GM12878 (cell line): ENCODE measurements at regions not wholly inside any gene's neighbourhood (a gene's known extent, or its start where the extent isn't known, plus 50 kb on each side); places are given as distances from the start of the nearest gene placed in this dataset.

Experiments used
- ATAC-seq: fragments of 200-7000 bp; cut with Tn5 transposase; 3 replicates; pipeline ENCODE4 v1.9.1; 2020; ENCODE audit warnings: mild to moderate bottlenecking, moderate library complexity
- BruUV-seq: library from RNA; stranded (reverse); fragments of 400-500 nt; replicated peaks from 2 replicates; lab custom pipeline; 2021; lab: Mats Ljungman, UMichigan
- CTCF ChIA-PET: fragments of 300-600 bp; sonication (Branson Sonifier 250); formaldehyde crosslinking; extraction: SDS; loops from one replicate; lab custom pipeline; 2021; ENCODE audit warnings: inconsistent platforms; lab: Yijun Ruan, JAX
- POLR2A ChIA-PET: fragments of 350-600 bp; formaldehyde crosslinking; extraction: SDS; loops from one replicate; lab custom pipeline; 2021; ENCODE audit warnings: inconsistent platforms; lab: Charles Lee
- RAD21 ChIA-PET: fragments of 300-600 bp; sonication (Branson Sonifier 250); formaldehyde crosslinking; loops from one replicate; lab custom pipeline; 2023; ENCODE audit warnings: antibody characterized with exemption; ENCODE audit not compliant: unreplicated experiment; lab: Charles Lee
- SMC1A ChIA-PET: fragments of 300-600 bp; sonication (Branson Sonifier 250); formaldehyde crosslinking; loops from one replicate; lab custom pipeline; 2023; ENCODE audit not compliant: unreplicated experiment, uncharacterized antibody; lab: Charles Lee
- DNase-seq: peaks from one replicate; pipeline ENCODE4 v3.0.0-alpha.2; 2011; ENCODE audit warnings: low read depth, low spot score
- FAIRE-seq: peaks from 3 replicates; lab custom pipeline; 2011; peaks lifted over from hg19 to GRCh38; lab: Jason Lieb, UNC
- H2AFZ ChIP-seq: 2 replicates; pipeline ENCODE4 v1.6.0; 2011; ENCODE audit warnings: low read depth, low read length, control low read depth; ENCODE audit not compliant: control insufficient read depth
- H3K27ac ChIP-seq: 2 replicates; pipeline ENCODE4 v1.5.1; 2011; ENCODE audit warnings: control low read depth; ENCODE audit not compliant: control insufficient read depth, insufficient read depth
- H3K27me3 ChIP-seq, 2 experiments: replicated peaks in 1 of 2; 2 replicates each; pipeline versions ENCODE4 v1.6.0 to v1.6.1; 2011; ENCODE audit warnings: low read length in 1 of 2; ENCODE audit not compliant: control insufficient read depth in 2 of 2, insufficient read depth in 2 of 2
- H3K36me3 ChIP-seq, 2 experiments: 2 replicates each; pipeline ENCODE4 v1.5.1; 2011; ENCODE audit warnings: low read length in 1 of 2; ENCODE audit not compliant: control insufficient read depth in 2 of 2, insufficient read depth in 2 of 2
- H3K4me1 ChIP-seq: 2 replicates; pipeline ENCODE4 v1.6.1; 2011; ENCODE audit warnings: mild to moderate bottlenecking, low read length, moderate library complexity, mixed read lengths; ENCODE audit not compliant: control insufficient read depth, insufficient read depth
- H3K4me2 ChIP-seq: 2 replicates; pipeline ENCODE4 v1.6.0; 2011; ENCODE audit warnings: control low read depth; ENCODE audit not compliant: control insufficient read depth, insufficient read depth
- H3K4me3 ChIP-seq: fragments of 200-600 bp; sonication (generic); 2 replicates; pipeline ENCODE4 v1.5.1; 2016
- H3K79me2 ChIP-seq: 2 replicates; pipeline ENCODE4 v1.6.0; 2011; ENCODE audit warnings: low read length; ENCODE audit not compliant: control insufficient read depth, insufficient read depth
- H3K9ac ChIP-seq: 2 replicates; pipeline ENCODE4 v1.8.0; 2011; ENCODE audit warnings: low read length, control low read depth, mixed read lengths; ENCODE audit not compliant: control insufficient read depth, insufficient read depth
- H3K9me3 ChIP-seq: replicated peaks from 3 replicates; pipeline ENCODE4 v1.5.1; 2011; ENCODE audit warnings: mild to moderate bottlenecking, low read length; ENCODE audit not compliant: control insufficient read depth, insufficient read depth
- H4K20me1 ChIP-seq: 2 replicates; pipeline ENCODE4 v1.6.0; 2011; ENCODE audit not compliant: control insufficient read depth, insufficient read depth
- CHD1 ChIP-seq: IDR thresholded peaks from 2 replicates; pipeline ENCODE4 v1.6.1; 2012; ENCODE audit warnings: low read depth, low read length, improper control_type of control experiment
- CHD4 ChIP-seq: fragments of 200-600 bp; sonication (generic); IDR thresholded peaks from 2 replicates; pipeline ENCODE4 v1.6.1; 2016; ENCODE audit warnings: mild to moderate bottlenecking
- E4F1 ChIP-seq: fragments of 450-650 bp; IDR thresholded peaks from 2 replicates; pipeline ENCODE4 v1.6.1; 2018; ENCODE audit warnings: borderline replicate concordance, mild to moderate bottlenecking; ENCODE audit not compliant: partially characterized antibody
- JUNB ChIP-seq: IDR thresholded peaks from 2 replicates; pipeline ENCODE4 v1.6.1; 2016; ENCODE audit warnings: antibody characterized with exemption, mild to moderate bottlenecking
- KAT2A ChIP-seq: conservative IDR thresholded peaks from 2 replicates; pipeline ENCODE4 v1.6.1; 2011; ENCODE audit warnings: low read depth, low read length; ENCODE audit not compliant: control insufficient read depth
- MLLT1 ChIP-seq: fragments of 450-650 bp; IDR thresholded peaks from 2 replicates; pipeline ENCODE4 v1.6.1; 2016; ENCODE audit warnings: mild to moderate bottlenecking
- MYB ChIP-seq: fragments of 150-350 bp; IDR thresholded peaks from 2 replicates; pipeline ENCODE4 v1.6.1; 2014; ENCODE audit warnings: mild to moderate bottlenecking, low read depth, low read length, borderline replicate concordance
- NBN ChIP-seq: fragments of 450-650 bp; IDR thresholded peaks from 2 replicates; pipeline ENCODE4 v1.6.1; 2016
- POLR2AphosphoS5 ChIP-seq: IDR thresholded peaks from 2 replicates; pipeline ENCODE4 v1.6.1; 2011; ENCODE audit warnings: mild to moderate bottlenecking, low read length, inconsistent platforms
- SMC3 ChIP-seq: IDR thresholded peaks from 2 replicates; pipeline ENCODE4 v1.6.1; 2011; ENCODE audit warnings: low read length, improper control_type of control experiment, borderline replicate concordance
- SRF ChIP-seq, 2 experiments: IDR thresholded peaks; 2 replicates each; pipeline ENCODE4 v1.6.1; 2011; ENCODE audit warnings: low read depth in 2 of 2, low read length in 2 of 2, mild to moderate bottlenecking in 1 of 2, moderate library complexity in 1 of 2
- TAF1 ChIP-seq: IDR thresholded peaks from 2 replicates; pipeline ENCODE4 v1.6.1; 2011; ENCODE audit warnings: mild to moderate bottlenecking, low read depth, low read length, borderline replicate concordance
- YBX1 ChIP-seq: fragments of 450-650 bp; IDR thresholded peaks from 2 replicates; pipeline ENCODE4 v1.6.1; 2016; ENCODE audit warnings: antibody characterized with exemption
- ZNF274 ChIP-seq: IDR thresholded peaks from one replicate; pipeline ENCODE4 v1.8.0; 2011; ENCODE audit not compliant: insufficient read length, insufficient read depth
- ZZZ3 ChIP-seq: IDR thresholded peaks from 2 replicates; pipeline ENCODE4 v1.6.1; 2011; ENCODE audit warnings: low read depth; ENCODE audit not compliant: control insufficient read depth, insufficient read length
- WGBS: methylation state at CpG from one replicate; pipeline ENCODE4 v1.1.6; 2016; ENCODE audit warnings: low lambda C conversion rate; ENCODE audit not compliant: insufficient replicate concordance, insufficient coverage; ENCODE audit errors: missing lambda C conversion rate; 5-methylcytosine and 5-hydroxymethylcytosine counted together
- in situ Hi-C: fragments of 300-500 bp; cut with MboI; formaldehyde crosslinking; loops from 9 replicates; pipeline ENCODE4 v1.14.3; 2018; ENCODE audit warnings: mixed read lengths
- intact Hi-C: fragments of 100-400 bp; cut with micrococcal nuclease; formaldehyde crosslinking; loops from one replicate; pipeline ENCODE4 v1.14.2; 2022; ENCODE audit not compliant: unreplicated experiment
- TF ChIP-seq, protein P1 (sequence below): fragments of 450-650 bp; IDR thresholded peaks from 2 replicates; pipeline ENCODE4 v1.6.1; 2016; ENCODE audit warnings: mild to moderate bottlenecking, moderate library complexity, borderline replicate concordance

GRCh38 chr3:191715585-191715984, 254.6 kb downstream of the PYDC2 start (continued):
- no peak for TF ChIP-seq JUNB
- TF ChIP-seq POLR2AphosphoS5, result no peak
- TF ChIP-seq MLLT1, result no peak
- no peak for TF ChIP-seq YBX1
- TF ChIP-seq MYB, result no peak
- no peak for TF ChIP-seq ZZZ3
- no peak for TF ChIP-seq NBN
- no peak for TF ChIP-seq KAT2A
- TF ChIP-seq CHD1, result no peak
- TF ChIP-seq TAF1, result no peak
- TF ChIP-seq E4F1, result no peak
- TF ChIP-seq ZNF274, result no peak
- TF ChIP-seq, all 136 proteins: peak for 0

- RAD21 ChIA-PET, result no interaction called here
- no TSS peak for BruUV-seq
- no peaks in the 10 kb centered on the region for H3K4me1 ChIP-seq
- H3K4me2 ChIP-seq, result no peak overlapping the region
- no peaks in the 10 kb centered on the region for H3K79me2 ChIP-seq
- CTCF ChIA-PET, result no interaction called here
- H3K36me3 ChIP-seq, result no peaks in the 10 kb centered on the region
- no peak overlapping the region for H2AFZ ChIP-seq
- H3K27me3 ChIP-seq, result no peaks in the 10 kb centered on the region
- 9% methylated on average over 4 of the region's 4 CpGs for WGBS
- FAIRE-seq (no peak), ATAC-seq (no peak), DNase-seq (no peak)
- in situ Hi-C loops (no loop called here), intact Hi-C loops (no loop called here)
- no peak overlapping the region for H3K27ac ChIP-seq
- SMC1A ChIA-PET, result no interaction called here
- no peaks in the 10 kb centered on the region for H3K9me3 ChIP-seq
- POLR2A ChIA-PET, result no interaction called here
- no peak overlapping the region for H3K9ac ChIP-seq
- H3K4me3 ChIP-seq, result no peak overlapping the region
- H4K20me1 ChIP-seq, result no peaks in the 10 kb centered on the region
- TF ChIP-seq, protein P1, sequence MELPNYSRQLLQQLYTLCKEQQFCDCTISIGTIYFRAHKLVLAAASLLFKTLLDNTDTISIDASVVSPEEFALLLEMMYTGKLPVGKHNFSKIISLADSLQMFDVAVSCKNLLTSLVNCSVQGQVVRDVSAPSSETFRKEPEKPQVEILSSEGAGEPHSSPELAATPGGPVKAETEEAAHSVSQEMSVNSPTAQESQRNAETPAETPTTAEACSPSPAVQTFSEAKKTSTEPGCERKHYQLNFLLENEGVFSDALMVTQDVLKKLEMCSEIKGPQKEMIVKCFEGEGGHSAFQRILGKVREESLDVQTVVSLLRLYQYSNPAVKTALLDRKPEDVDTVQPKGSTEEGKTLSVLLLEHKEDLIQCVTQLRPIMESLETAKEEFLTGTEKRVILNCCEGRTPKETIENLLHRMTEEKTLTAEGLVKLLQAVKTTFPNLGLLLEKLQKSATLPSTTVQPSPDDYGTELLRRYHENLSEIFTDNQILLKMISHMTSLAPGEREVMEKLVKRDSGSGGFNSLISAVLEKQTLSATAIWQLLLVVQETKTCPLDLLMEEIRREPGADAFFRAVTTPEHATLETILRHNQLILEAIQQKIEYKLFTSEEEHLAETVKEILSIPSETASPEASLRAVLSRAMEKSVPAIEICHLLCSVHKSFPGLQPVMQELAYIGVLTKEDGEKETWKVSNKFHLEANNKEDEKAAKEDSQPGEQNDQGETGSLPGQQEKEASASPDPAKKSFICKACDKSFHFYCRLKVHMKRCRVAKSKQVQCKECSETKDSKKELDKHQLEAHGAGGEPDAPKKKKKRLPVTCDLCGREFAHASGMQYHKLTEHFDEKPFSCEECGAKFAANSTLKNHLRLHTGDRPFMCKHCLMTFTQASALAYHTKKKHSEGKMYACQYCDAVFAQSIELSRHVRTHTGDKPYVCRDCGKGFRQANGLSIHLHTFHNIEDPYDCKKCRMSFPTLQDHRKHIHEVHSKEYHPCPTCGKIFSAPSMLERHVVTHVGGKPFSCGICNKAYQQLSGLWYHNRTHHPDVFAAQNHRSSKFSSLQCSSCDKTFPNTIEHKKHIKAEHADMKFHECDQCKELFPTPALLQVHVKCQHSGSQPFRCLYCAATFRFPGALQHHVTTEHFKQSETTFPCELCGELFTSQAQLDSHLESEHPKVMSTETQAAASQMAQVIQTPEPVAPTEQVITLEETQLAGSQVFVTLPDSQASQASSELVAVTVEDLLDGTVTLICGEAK, result no peak
- no peak for TF ChIP-seq SRF (IDR thresholded peaks at IDR 0.05; ENCODE audit: low read depth in 2 of 2, low read length in 2 of 2)
- TF ChIP-seq SMC3, result no peak
- TF ChIP-seq CHD4, result no peak
Measured at GRCh38 chr3:191721390-191721861, 260.5 kb downstream of the PYDC2 start.
